Keratinocyte (primary cell): ENCODE measurements at regions not wholly inside any gene's neighbourhood (a gene's known extent, or its start where the extent isn't known, plus 50 kb on each side); places are given as distances from the start of the nearest gene placed in this dataset.

Experiments
- EZH2 ChIP-seq: IDR thresholded peaks from one replicate; pipeline ENCODE4 v1.6.1; 2012; ENCODE audit warnings: inconsistent platforms, mild to moderate bottlenecking, low read length, moderate library complexity
- TF ChIP-seq, protein P1 (sequence below), 3 experiments: IDR thresholded peaks in 1 of 3; conservative IDR thresholded peaks in 1 of 3; optimal IDR thresholded peaks in 1 of 3; 2 replicates in 2 of 3; 3 replicates in 1 of 3; pipeline versions ENCODE3 to v1.5.1; 2011; ENCODE audit warnings: low read length in 3 of 3, mild to moderate bottlenecking in 3 of 3, moderate library complexity in 2 of 3, control low read depth in 1 of 3, inconsistent platforms in 1 of 3; ENCODE audit not compliant: insufficient read depth in 2 of 3; ENCODE audit errors: extremely low read depth in 1 of 3

DNA sequence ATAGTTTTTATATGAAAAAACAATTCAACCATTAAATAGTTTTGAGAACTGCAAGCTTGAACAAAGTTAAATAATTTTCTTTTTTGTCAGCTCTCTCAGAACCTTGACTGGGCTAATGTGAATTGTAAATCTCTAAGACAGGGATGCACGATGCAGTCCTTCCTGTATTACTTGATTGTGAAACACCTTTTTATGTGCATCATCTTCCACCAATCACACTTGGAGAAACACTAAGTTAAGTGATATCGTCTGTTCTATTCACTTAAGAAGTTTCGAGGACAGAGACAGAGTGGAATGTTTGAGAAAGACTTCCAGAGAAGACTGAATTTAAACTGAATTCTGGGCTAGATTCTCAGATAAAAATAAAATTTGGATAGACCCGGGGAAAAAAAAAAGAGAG is 238.2 kb downstream of the MREG start:
- TF ChIP-seq, protein P1, sequence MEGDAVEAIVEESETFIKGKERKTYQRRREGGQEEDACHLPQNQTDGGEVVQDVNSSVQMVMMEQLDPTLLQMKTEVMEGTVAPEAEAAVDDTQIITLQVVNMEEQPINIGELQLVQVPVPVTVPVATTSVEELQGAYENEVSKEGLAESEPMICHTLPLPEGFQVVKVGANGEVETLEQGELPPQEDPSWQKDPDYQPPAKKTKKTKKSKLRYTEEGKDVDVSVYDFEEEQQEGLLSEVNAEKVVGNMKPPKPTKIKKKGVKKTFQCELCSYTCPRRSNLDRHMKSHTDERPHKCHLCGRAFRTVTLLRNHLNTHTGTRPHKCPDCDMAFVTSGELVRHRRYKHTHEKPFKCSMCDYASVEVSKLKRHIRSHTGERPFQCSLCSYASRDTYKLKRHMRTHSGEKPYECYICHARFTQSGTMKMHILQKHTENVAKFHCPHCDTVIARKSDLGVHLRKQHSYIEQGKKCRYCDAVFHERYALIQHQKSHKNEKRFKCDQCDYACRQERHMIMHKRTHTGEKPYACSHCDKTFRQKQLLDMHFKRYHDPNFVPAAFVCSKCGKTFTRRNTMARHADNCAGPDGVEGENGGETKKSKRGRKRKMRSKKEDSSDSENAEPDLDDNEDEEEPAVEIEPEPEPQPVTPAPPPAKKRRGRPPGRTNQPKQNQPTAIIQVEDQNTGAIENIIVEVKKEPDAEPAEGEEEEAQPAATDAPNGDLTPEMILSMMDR (optimal IDR thresholded peaks at IDR 0.05 in 1 of 3, IDR thresholded peaks at IDR 0.05 in 1 of 3, conservative IDR thresholded peaks at IDR 0.05 in 1 of 3; ENCODE audit: extremely low read depth in 1 of 3, insufficient read depth in 2 of 3, low read length in 3 of 3): no peak
- TF ChIP-seq EZH2: no peak
